HCT116 (cell line): ENCODE measurements at regions not wholly inside any gene's neighbourhood (a gene's known extent, or its start where the extent isn't known, plus 50 kb on each side); places are given as distances from the start of the nearest gene placed in this dataset.

ENCODE experiments used
- ATAC-seq: fragments of 200-7000 bp; cut with Tn5 transposase; 2 replicates; pipeline ENCODE4 v1.9.1; 2020; ENCODE audit warnings: mild to moderate bottlenecking, moderate library complexity
- BruUV-seq: library from RNA; stranded (reverse); fragments of 400-500 nt; replicated peaks from 2 replicates; lab custom pipeline; 2021; lab: Mats Ljungman, UMichigan
- CTCF ChIA-PET: fragments of 300-600 bp; sonication (Branson Sonifier 250); formaldehyde crosslinking; loops from one replicate; lab custom pipeline; 2021; ENCODE audit warnings: antibody characterized with exemption; lab: Charles Lee
- POLR2A ChIA-PET: fragments of 300-600, 350-600 bp; sonication (Branson Sonifier 250); formaldehyde crosslinking; loops from one replicate; lab custom pipeline; 2021; ENCODE audit warnings: antibody characterized with exemption; lab: Charles Lee
- RAD21 ChIA-PET, 2 experiments: fragments of 300-600 bp; sonication (Branson Sonifier 250); formaldehyde crosslinking; loops; one replicate each; lab custom pipeline; 2023; ENCODE audit warnings: low total read pairs in 2 of 2; ENCODE audit not compliant: uncharacterized antibody in 2 of 2, unreplicated experiment in 2 of 2, low non-redundant PET in 1 of 2; lab: Charles Lee
- DNase-seq: peaks from one replicate; pipeline ENCODE4 v3.0.0-alpha.2; 2010; ENCODE audit warnings: low read depth, low spot score
- H2AFZ ChIP-seq: fragments of 200-600 bp; shearing (Covaris generic), sonication (generic); 2 replicates; pipeline ENCODE4 v1.6.1; 2017; ENCODE audit warnings: low read depth, mixed run types, mixed read lengths, antibody characterized with exemption, low read length; ENCODE audit not compliant: poor library complexity, severe bottlenecking
- H3K27ac ChIP-seq: 2 replicates; pipeline ENCODE4 v1.5.1; 2012; ENCODE audit warnings: low read depth, low read length
- H3K27me3 ChIP-seq: fragments of 200-600 bp; sonication (generic); 2 replicates; pipeline ENCODE4 v1.6.1; 2016; ENCODE audit warnings: mixed run types, low read length, mixed read lengths; ENCODE audit not compliant: insufficient read depth
- H3K36me3 ChIP-seq, 2 experiments: fragments of 200-500 bp in 1 of 2; fragments of 200-600 bp in 1 of 2; sonication (Bioruptor generic) in 1 of 2; sonication (generic) in 1 of 2; 2 replicates each; pipeline versions ENCODE4 v1.5.1 to v1.6.1; 2014 to 2016; ENCODE audit warnings: low read length in 2 of 2, inconsistent platforms in 1 of 2, mixed read lengths in 1 of 2, mixed run types in 1 of 2; ENCODE audit not compliant: insufficient read depth in 2 of 2, control insufficient read depth in 1 of 2
- H3K4me1 ChIP-seq, 2 experiments: fragments of 200-600 bp in 1 of 2; sonication (generic) in 1 of 2; 2 replicates each; pipeline versions ENCODE4 v1.5.1 to v1.6.1; 2012 to 2017; ENCODE audit warnings: low read length in 2 of 2, inconsistent platforms in 1 of 2, mild to moderate bottlenecking in 1 of 2, mixed read lengths in 1 of 2, mixed run types in 1 of 2, moderate library complexity in 1 of 2; ENCODE audit not compliant: insufficient read depth in 2 of 2, control insufficient read depth in 1 of 2
- H3K4me2 ChIP-seq: fragments of 200-600 bp; sonication (generic); 2 replicates; pipeline ENCODE4 v1.6.1; 2017; ENCODE audit warnings: mixed run types, low read length, mixed read lengths
- H3K4me3 ChIP-seq, 2 experiments: fragments of 200-600 bp in 1 of 2; sonication (generic) in 1 of 2; replicated peaks in 1 of 2; 2 replicates each; pipeline ENCODE4 v1.5.1; 2011 to 2016; ENCODE audit warnings: low read length in 2 of 2, control low read depth in 1 of 2, low read depth in 1 of 2, mild to moderate bottlenecking in 1 of 2, mixed read lengths in 1 of 2, mixed run types in 1 of 2
- H3K79me2 ChIP-seq: fragments of 200-600 bp; sonication (generic); 2 replicates; pipeline ENCODE4 v1.6.1; 2017; ENCODE audit warnings: mild to moderate bottlenecking, mixed run types, low read length, moderate library complexity, mixed read lengths; ENCODE audit not compliant: insufficient read depth
- H3K9ac ChIP-seq: fragments of 200-600 bp; sonication (generic); 2 replicates; pipeline ENCODE4 v1.6.1; 2016; ENCODE audit warnings: low read length, mixed read lengths
- H3K9me2 ChIP-seq: fragments of 200-600 bp; sonication (generic), shearing (Covaris generic); 2 replicates; pipeline ENCODE4 v1.6.1; 2017; ENCODE audit warnings: mixed run types, mild to moderate bottlenecking, moderate library complexity; ENCODE audit not compliant: insufficient read depth
- H3K9me3 ChIP-seq, 2 experiments: fragments of 200-500 bp in 1 of 2; fragments of 200-600 bp in 1 of 2; sonication (Bioruptor generic) in 1 of 2; sonication (generic) in 1 of 2; 2 replicates each; pipeline ENCODE4 v1.6.1; 2014 to 2017; ENCODE audit warnings: low read length in 2 of 2, mixed read lengths in 2 of 2, inconsistent platforms in 1 of 2, low read depth in 1 of 2, mild to moderate bottlenecking in 1 of 2, mixed run types in 1 of 2, moderate library complexity in 1 of 2; ENCODE audit not compliant: control insufficient read depth in 1 of 2, insufficient read depth in 1 of 2
- H4K20me1 ChIP-seq: fragments of 200-600 bp; sonication (generic), shearing (Covaris generic); 2 replicates; pipeline ENCODE4 v1.6.1; 2017; ENCODE audit warnings: mixed run types, mild to moderate bottlenecking, moderate library complexity; ENCODE audit not compliant: insufficient read depth
- CTCF ChIP-seq, 3 experiments: fragments of 200-600 bp in 1 of 3; sonication (generic) in 1 of 3; IDR thresholded peaks in 2 of 3; conservative IDR thresholded peaks in 1 of 3; 2 replicates each; pipeline ENCODE4 v1.5.1; 2012 to 2017; ENCODE audit warnings: low read depth in 2 of 3, low read length in 2 of 3, antibody characterized with exemption in 1 of 3, borderline replicate concordance in 1 of 3, control low read depth in 1 of 3, mild to moderate bottlenecking in 1 of 3, mixed read lengths in 1 of 3, mixed run types in 1 of 3, moderate library complexity in 1 of 3; ENCODE audit not compliant: insufficient read depth in 1 of 3
- FOSL1 ChIP-seq: IDR thresholded peaks from 2 replicates; pipeline ENCODE4 v1.6.1; 2012; ENCODE audit warnings: low read depth
- POLR2A ChIP-seq: IDR thresholded peaks from 2 replicates; pipeline ENCODE4 v1.7.0; 2011; ENCODE audit warnings: borderline replicate concordance; ENCODE audit not compliant: insufficient read depth, insufficient read length; ENCODE audit errors: extremely low read depth
- SIN3A ChIP-seq: IDR thresholded peaks from 2 replicates; pipeline ENCODE4 v1.6.1; 2012; ENCODE audit warnings: low read depth
- SP1 ChIP-seq: IDR thresholded peaks from 2 replicates; pipeline ENCODE4 v1.6.1; 2012; ENCODE audit warnings: low read depth
- TCF7L2 ChIP-seq: IDR thresholded peaks from 2 replicates; pipeline ENCODE4 v1.7.0; 2011; ENCODE audit warnings: borderline replicate concordance, inconsistent platforms; ENCODE audit not compliant: insufficient read depth, insufficient read length; ENCODE audit errors: extremely low read depth
- intact Hi-C: fragments of 100-400 bp; cut with micrococcal nuclease; formaldehyde crosslinking; loops from 2 replicates; pipeline ENCODE4 v1.10.0; 2022
- TF ChIP-seq, protein P1 (sequence below): IDR thresholded peaks from 2 replicates; pipeline ENCODE4 v1.6.1; 2011; ENCODE audit warnings: mild to moderate bottlenecking, low read length, moderate library complexity; ENCODE audit not compliant: insufficient replicate concordance; ENCODE audit errors: extremely low read depth

- no peak overlapping the region for H2AFZ ChIP-seq
- H3K4me3 ChIP-seq = no peak overlapping the region
- H3K79me2 ChIP-seq = no peaks in the 10 kb centered on the region
- ChIA-PET POLR2A (no interaction called here), RAD21 (no interaction called here), CTCF (no interaction called here)
- BruUV-seq = no TSS peak
- no peak for ATAC-seq
- no peaks in the 10 kb centered on the region for H4K20me1 ChIP-seq
- no peaks in the 10 kb centered on the region for H3K4me1 ChIP-seq
- H3K27ac ChIP-seq = no peak overlapping the region
- no peaks in the 10 kb centered on the region for H3K9me2 ChIP-seq
- no peaks in the 10 kb centered on the region for H3K36me3 ChIP-seq
- no peaks in the 10 kb centered on the region for H3K27me3 ChIP-seq
- no peak overlapping the region for H3K9ac ChIP-seq
- no peaks in the 10 kb centered on the region for H3K9me3 ChIP-seq
- DNase-seq = no peak
- intact Hi-C loops = no loop called here
- H3K4me2 ChIP-seq = no peak overlapping the region
- no peak for TF ChIP-seq SIN3A
Measured at GRCh38 chr6:21710908-21711627, 117.5 kb downstream of the SOX4 start.

DNA sequence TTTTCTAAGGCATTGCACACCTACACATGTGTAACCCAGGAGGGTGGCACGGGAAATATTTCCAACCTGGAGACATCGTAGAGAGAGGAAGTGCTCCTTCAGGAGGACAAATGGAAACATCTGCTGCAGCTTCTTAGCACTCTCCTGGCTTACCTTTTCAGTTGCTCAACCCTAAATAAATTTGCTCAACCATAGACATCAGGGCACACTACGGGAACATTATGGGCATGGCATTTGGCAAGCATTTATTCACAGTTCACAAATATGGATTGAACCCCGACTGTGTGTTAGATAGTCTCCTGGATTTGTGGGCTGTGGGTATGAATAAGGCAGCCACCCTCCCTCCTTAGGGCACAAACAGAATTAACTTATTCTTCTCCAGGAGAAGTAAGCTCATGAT lies 118.7 kb downstream of the SOX4 start:
- ChIA-PET POLR2A (no interaction called here), CTCF (no interaction called here), RAD21 (no interaction called here)
- Histone ChIP-seq H3K36me3 (no peaks in the 10 kb centered on the region), H3K27me3 (no peaks in the 10 kb centered on the region), H3K4me3 (no peak overlapping the region), H2AFZ (no peak overlapping the region), H3K9me2 (no peaks in the 10 kb centered on the region), H3K79me2 (no peaks in the 10 kb centered on the region), H3K9ac (no peak overlapping the region), H3K4me1 (no peaks in the 10 kb centered on the region), H3K4me2 (no peak overlapping the region), H4K20me1 (no peaks in the 10 kb centered on the region), H3K9me3 (no peaks in the 10 kb centered on the region), H3K27ac (no peak overlapping the region)
- BruUV-seq = no TSS peak
- ATAC-seq (no peak), DNase-seq (no peak)
- intact Hi-C loops = no loop called here
- TF ChIP-seq FOSL1 (no peak), SIN3A (no peak), TCF7L2 (no peak), CTCF (IDR thresholded peaks at IDR 0.05 in 2 of 3, conservative IDR thresholded peaks at IDR 0.05 in 1 of 3; ENCODE audit: borderline replicate concordance in 1 of 3, insufficient read depth in 1 of 3, low read depth in 2 of 3, low read length in 2 of 3) (no peak), POLR2A (no peak), SP1 (no peak)
- TF ChIP-seq, protein P1, sequence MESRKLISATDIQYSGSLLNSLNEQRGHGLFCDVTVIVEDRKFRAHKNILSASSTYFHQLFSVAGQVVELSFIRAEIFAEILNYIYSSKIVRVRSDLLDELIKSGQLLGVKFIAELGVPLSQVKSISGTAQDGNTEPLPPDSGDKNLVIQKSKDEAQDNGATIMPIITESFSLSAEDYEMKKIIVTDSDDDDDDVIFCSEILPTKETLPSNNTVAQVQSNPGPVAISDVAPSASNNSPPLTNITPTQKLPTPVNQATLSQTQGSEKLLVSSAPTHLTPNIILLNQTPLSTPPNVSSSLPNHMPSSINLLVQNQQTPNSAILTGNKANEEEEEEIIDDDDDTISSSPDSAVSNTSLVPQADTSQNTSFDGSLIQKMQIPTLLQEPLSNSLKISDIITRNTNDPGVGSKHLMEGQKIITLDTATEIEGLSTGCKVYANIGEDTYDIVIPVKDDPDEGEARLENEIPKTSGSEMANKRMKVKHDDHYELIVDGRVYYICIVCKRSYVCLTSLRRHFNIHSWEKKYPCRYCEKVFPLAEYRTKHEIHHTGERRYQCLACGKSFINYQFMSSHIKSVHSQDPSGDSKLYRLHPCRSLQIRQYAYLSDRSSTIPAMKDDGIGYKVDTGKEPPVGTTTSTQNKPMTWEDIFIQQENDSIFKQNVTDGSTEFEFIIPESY = no peak
